C4-2B (cell line): ENCODE measurements at regions not wholly inside any gene's neighbourhood (a gene's known extent, or its start where the extent isn't known, plus 50 kb on each side); places are given as distances from the start of the nearest gene placed in this dataset.
"Not testable (repeated sequence)": the region's sequence is repeated elsewhere in the genome, so short reads cannot be mapped to it uniquely, and the experiment has no call there.

Experiments used
- H3K27ac ChIP-seq: fragments of 450-650 bp; 2 replicates; pipeline ENCODE4 v1.5.1; 2017
- ZFX ChIP-seq: fragments of 450-650 bp; IDR thresholded peaks from 2 replicates; pipeline ENCODE4 v1.6.1; 2017
- TF ChIP-seq, protein P1 (sequence below): fragments of 450-650 bp; conservative IDR thresholded peaks from 2 replicates; pipeline ENCODE4 v1.5.1; 2017; ENCODE audit warnings: mild to moderate bottlenecking

DNA sequence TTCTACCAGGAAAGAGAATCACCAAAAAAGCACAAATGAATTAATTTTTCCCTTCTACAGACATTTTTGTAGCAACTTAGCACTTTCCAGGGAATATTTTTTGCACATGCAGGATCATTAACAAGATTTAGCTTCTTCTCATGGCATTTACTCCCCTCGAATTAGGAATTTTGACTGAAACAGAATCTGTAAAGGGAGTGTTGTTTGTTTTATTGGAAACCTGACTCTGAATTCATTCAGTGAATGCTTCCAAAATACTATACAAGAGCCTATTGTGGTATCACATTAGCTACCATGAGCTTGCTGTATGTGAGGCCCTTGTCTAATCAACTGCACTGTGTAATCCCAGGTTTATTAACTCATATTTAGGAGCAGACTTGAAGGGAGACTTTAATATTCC, 130.4 kb upstream of the ATP10A start:
- H3K27ac ChIP-seq: no peak overlapping the region
- TF ChIP-seq, protein P1, sequence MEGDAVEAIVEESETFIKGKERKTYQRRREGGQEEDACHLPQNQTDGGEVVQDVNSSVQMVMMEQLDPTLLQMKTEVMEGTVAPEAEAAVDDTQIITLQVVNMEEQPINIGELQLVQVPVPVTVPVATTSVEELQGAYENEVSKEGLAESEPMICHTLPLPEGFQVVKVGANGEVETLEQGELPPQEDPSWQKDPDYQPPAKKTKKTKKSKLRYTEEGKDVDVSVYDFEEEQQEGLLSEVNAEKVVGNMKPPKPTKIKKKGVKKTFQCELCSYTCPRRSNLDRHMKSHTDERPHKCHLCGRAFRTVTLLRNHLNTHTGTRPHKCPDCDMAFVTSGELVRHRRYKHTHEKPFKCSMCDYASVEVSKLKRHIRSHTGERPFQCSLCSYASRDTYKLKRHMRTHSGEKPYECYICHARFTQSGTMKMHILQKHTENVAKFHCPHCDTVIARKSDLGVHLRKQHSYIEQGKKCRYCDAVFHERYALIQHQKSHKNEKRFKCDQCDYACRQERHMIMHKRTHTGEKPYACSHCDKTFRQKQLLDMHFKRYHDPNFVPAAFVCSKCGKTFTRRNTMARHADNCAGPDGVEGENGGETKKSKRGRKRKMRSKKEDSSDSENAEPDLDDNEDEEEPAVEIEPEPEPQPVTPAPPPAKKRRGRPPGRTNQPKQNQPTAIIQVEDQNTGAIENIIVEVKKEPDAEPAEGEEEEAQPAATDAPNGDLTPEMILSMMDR: no peak
- no peak for TF ChIP-seq ZFX

DNA sequence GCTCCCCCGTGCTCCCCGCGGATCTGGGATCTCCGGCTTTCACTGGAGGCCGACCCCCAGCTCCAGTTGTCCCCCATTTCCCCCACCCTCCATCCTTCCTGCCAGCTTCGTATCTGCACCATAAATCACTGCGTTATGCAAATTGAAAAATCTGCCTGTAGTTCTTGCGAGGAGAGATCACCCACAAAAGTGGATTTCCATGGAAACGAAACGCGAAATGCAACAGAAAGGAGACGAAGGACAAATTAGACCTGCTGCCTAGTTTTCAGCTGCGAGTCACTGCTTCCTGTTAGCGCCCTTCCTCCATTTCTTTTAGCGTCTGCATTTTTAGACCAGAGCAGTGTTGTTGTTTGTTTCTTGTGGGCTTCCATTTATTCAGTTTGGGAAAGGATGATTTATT, 127.1 kb upstream of the ATP10A start:
- H3K27ac ChIP-seq: no peak overlapping the region
- TF ChIP-seq, protein P1: no peak
- TF ChIP-seq ZFX: no peak

DNA sequence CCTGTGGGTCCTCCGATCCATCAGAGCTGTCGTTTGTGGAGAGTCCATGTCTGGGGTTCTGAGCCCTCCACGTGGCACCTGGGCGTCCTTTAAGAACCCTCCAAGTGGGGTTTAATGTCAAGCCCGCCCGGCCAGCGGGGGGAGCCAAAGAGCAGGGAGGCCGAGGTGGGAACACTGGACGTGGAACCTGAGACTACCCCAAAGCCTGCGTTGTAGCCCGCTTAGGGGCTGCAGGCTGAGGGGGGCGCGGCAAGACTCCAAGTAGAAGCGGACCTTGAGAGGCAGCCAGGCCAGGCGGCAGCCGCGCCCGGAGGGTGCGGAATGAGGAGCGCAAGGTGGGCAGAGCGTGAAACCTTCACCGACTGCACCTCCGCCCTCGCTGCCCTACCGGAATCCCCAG, 126.2 kb upstream of the ATP10A start:
- no peak for TF ChIP-seq ZFX
- TF ChIP-seq, protein P1: peak; percentile 40
- H3K27ac ChIP-seq: no peak overlapping the region

DNA sequence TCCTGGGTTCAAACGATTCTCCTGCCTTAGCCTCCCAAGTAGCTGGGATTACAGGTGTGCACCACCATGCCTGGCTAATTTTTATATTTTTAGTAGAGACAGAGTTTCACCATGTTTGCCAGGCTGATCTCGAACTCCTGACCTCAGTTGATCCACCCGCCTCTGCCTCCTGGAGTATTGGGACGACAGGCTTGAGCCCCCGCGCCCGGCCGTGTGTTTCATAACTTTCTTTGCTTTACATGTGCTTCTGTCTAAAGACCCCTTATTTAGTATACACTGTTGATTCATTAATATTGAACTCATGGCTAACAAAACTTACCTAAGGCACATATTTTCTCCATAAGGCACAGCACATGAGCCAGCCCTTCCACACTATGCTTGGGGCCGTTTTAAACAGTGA, 125.6 kb upstream of the ATP10A start:
- not testable (repeated sequence) for H3K27ac ChIP-seq

DNA sequence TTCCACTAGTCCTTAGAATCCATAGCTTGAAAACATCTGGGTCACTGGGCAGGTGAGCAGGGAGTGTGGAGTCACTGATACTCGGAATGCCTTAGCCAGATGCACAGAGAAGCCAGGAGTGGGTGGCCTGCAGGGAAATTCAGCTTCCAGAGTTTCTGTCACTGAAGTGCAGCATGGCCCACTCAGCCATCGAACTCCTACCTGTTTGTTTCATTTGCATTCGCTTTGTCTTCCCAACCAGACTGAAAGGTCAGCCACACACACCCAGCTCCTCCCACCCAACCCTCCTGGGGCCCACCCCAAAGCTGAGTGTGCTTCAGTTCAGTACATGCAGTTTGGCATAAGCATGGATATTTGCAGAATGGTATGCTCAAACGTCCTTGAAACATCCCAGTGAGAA, 124.5 kb upstream of the ATP10A start:
- no peak overlapping the region for H3K27ac ChIP-seq
- no peak for TF ChIP-seq ZFX

DNA sequence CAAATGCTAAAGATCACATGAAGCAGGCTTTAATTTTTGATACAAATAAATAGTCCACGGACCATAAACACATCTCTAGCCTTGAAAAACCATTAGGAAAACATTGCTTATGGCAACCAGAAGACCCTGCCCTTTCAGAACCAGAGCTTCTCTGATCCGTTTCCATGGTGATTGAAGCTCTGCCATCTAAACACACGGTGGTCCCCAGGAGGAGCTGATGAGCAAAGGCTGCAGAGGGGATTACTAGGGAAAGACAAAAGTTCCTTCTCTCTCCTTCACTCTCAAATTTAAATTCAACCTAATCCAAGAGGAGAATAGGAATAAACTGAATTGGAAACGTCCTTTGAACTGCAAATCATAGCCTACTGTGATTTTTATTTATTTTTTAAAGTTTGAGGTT, 122.0 kb upstream of the ATP10A start:
- no peak overlapping the region for H3K27ac ChIP-seq
- TF ChIP-seq ZFX: no peak
- TF ChIP-seq, protein P1: no peak

DNA sequence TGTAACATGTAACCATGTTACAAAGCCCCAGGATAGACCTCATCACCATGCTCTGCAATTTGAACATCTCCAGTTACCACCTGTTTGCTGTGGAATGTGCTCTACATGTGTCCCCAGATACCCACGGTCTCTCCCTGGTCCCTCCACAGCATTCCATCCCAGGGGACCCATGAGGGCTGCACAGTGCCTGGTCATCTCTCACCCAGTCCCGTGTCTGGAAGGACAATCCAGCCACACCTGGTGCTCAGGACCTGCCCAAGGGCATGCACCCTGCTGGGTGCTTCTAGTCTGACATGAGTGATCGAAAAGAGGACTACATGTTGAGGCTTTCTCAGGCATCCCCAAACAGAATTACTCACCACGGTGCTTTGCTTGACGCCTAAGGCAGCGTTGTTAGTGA, 119.6 kb upstream of the ATP10A start:
- TF ChIP-seq ZFX: no peak
- TF ChIP-seq, protein P1: no peak
- no peak overlapping the region for H3K27ac ChIP-seq

DNA sequence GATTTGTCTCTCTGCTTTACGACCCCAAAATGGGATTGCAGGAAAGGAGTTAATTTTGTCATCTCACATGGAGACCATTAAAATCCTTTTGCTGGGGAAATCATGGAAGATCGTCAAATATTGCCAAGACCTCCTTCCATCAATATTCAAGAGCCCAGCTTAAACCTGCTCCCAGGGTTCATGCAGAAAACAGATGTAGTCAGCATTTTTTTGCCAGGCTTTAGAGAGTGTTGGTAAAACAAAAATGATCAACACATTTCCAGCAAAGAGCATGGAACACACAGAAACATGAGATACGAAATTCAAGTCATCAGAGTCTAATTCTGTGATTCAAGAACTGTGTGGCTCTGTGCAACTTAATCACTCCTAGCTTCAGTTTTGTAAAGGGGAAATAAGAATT, 118.0 kb upstream of the ATP10A start:
- H3K27ac ChIP-seq: no peak overlapping the region
- no peak for TF ChIP-seq ZFX
- TF ChIP-seq, protein P1: no peak
